Nephron (organoid): ENCODE measurements at regions not wholly inside any gene's neighbourhood (a gene's known extent, or its start where the extent isn't known, plus 50 kb on each side); places are given as distances from the start of the nearest gene placed in this dataset.

Source experiments
- H3K27ac Mint-ChIP-seq, 3 experiments: 2 replicates each; pipeline ENCODE4 v1.8.0; 2020; ENCODE audit warnings: mixed read lengths in 3 of 3, mild to moderate bottlenecking in 2 of 3, moderate library complexity in 1 of 3
- H3K27me3 Mint-ChIP-seq: 2 replicates; pipeline ENCODE4 v1.8.0; 2021; ENCODE audit warnings: low read depth, mild to moderate bottlenecking, moderate library complexity, mixed read lengths
- H3K36me3 Mint-ChIP-seq: 2 replicates; pipeline ENCODE4 v1.8.0; 2020; ENCODE audit warnings: low read depth, mixed read lengths
- H3K4me1 Mint-ChIP-seq: 2 replicates; pipeline ENCODE4 v1.8.0; 2020; ENCODE audit warnings: mixed read lengths
- H3K4me3 Mint-ChIP-seq, 3 experiments: 2 replicates each; pipeline ENCODE4 v1.8.0; 2020; ENCODE audit warnings: mild to moderate bottlenecking in 3 of 3, mixed read lengths in 3 of 3, moderate library complexity in 2 of 3
- H3K9me3 Mint-ChIP-seq: 2 replicates; pipeline ENCODE4 v1.8.0; 2020; ENCODE audit warnings: mixed read lengths
- TF ChIP-seq, protein P1 (sequence below), 3 experiments: fragments of 200-600 bp; sonication (generic); IDR thresholded peaks; one replicate each; pipeline ENCODE4 v1.5.0; 2021; ENCODE audit warnings: antibody characterized with exemption in 3 of 3; ENCODE audit not compliant: unreplicated experiment in 3 of 3

DNA sequence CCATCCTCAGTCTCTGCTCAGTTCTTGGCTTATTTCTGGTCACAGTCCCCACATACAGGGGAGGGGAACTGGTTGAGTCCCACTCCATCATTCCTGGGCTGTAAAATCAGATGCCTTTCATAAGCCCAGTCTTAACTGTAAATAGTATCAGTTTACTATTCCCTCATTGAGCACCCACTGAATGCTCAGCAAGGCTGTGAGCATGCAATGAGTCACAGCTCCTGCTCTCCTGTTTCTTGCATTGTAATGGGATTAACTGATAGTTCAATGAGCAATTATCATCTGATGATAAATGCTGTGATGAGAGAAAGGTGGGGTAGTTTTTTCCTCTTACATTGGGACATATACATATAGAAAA lies 113.6 kb upstream of the TPM1 start:
- H3K4me1 Mint-ChIP-seq: peaks cover 16% of the 10 kb centered on the region
- TF ChIP-seq, protein P1, sequence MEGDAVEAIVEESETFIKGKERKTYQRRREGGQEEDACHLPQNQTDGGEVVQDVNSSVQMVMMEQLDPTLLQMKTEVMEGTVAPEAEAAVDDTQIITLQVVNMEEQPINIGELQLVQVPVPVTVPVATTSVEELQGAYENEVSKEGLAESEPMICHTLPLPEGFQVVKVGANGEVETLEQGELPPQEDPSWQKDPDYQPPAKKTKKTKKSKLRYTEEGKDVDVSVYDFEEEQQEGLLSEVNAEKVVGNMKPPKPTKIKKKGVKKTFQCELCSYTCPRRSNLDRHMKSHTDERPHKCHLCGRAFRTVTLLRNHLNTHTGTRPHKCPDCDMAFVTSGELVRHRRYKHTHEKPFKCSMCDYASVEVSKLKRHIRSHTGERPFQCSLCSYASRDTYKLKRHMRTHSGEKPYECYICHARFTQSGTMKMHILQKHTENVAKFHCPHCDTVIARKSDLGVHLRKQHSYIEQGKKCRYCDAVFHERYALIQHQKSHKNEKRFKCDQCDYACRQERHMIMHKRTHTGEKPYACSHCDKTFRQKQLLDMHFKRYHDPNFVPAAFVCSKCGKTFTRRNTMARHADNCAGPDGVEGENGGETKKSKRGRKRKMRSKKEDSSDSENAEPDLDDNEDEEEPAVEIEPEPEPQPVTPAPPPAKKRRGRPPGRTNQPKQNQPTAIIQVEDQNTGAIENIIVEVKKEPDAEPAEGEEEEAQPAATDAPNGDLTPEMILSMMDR (IDR thresholded peaks at IDR 0.05; ENCODE audit: unreplicated experiment in 3 of 3): no peak
- H3K4me3 Mint-ChIP-seq: no peak overlapping the region
- no peaks in the 10 kb centered on the region for H3K9me3 Mint-ChIP-seq
- H3K27me3 Mint-ChIP-seq: peaks cover under 1% of the 10 kb centered on the region
- peak overlapping the region in 1 of 3 experiments; percentile 6 for H3K27ac Mint-ChIP-seq
- no peaks in the 10 kb centered on the region for H3K36me3 Mint-ChIP-seq

DNA sequence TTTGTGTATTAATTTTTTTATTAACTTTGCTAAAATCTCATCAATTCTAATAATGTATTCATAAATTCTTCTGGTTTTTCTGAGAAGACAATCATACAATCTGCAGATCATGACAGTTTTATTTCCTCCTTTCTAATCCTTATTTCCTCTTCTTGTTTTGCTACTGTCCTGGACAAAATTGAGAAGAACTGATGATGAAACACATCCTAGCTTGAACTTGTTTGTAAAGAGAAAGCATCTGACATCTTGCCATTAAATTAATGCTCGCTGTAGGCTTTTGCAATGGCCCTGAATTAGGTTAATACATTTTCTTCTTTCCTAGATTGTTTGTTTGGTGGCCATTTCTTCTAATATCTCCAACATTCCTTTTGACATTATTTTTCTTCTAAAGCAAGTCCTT lies 110.9 kb upstream of the TPM1 start:
- peaks cover 21% of the 10 kb centered on the region for H3K4me1 Mint-ChIP-seq
- TF ChIP-seq, protein P1 (IDR thresholded peaks at IDR 0.05; ENCODE audit: unreplicated experiment in 3 of 3): no peak
- H3K4me3 Mint-ChIP-seq: no peak overlapping the region
- no peaks in the 10 kb centered on the region for H3K36me3 Mint-ChIP-seq
- H3K9me3 Mint-ChIP-seq: no peaks in the 10 kb centered on the region
- no peak overlapping the region for H3K27ac Mint-ChIP-seq
- peaks cover 6% of the 10 kb centered on the region for H3K27me3 Mint-ChIP-seq

DNA sequence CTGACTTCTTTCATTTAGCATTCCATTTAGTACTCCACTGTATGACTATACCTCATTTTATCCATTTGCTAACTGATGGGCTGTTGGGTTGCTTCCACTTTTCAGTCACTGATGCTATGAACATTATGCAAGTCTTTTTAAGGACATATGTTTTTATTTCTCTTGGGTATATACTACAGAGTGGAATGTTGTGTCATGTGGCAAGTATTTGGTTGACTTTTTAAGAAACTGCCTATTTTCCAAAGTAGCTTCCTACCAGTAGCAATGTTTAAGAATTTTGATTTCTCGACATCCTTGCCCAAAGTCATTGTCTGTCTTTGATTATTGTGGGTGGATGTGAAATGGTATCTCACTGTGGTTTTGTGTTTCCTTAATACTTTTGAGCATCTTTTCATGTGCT lies 110.1 kb upstream of the TPM1 start:
- TF ChIP-seq, protein P1 (IDR thresholded peaks at IDR 0.05; ENCODE audit: unreplicated experiment in 3 of 3): no peak
- H3K9me3 Mint-ChIP-seq: no peaks in the 10 kb centered on the region
- peaks cover 6% of the 10 kb centered on the region for H3K27me3 Mint-ChIP-seq
- H3K27ac Mint-ChIP-seq: no peak overlapping the region
- peaks cover 21% of the 10 kb centered on the region for H3K4me1 Mint-ChIP-seq
- no peaks in the 10 kb centered on the region for H3K36me3 Mint-ChIP-seq
- H3K4me3 Mint-ChIP-seq: no peak overlapping the region

DNA sequence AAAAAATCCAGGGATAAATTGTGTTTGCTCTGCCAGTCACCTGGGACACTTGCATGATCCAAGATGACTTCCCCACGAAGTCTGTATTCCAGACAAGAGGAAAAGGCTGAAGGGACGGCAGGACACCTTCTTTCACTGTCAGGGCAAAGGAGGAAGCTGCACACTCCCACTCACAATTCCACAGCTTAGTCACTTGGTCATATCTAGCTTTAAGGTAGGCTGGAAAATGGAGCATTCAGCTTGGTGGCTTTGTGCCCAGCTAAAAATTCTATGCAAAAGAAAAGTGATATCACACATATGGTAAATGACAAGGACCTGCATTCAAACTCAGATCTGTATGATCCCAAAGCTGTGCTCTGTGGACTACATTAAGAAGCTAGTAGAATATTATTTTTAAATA lies 109.2 kb upstream of the TPM1 start:
- Mint-ChIP-seq H3K4me3 (no peak overlapping the region), H3K4me1 (peaks cover 15% of the 10 kb centered on the region), H3K27me3 (peaks cover 6% of the 10 kb centered on the region), H3K9me3 (no peaks in the 10 kb centered on the region), H3K36me3 (no peaks in the 10 kb centered on the region), H3K27ac (no peak overlapping the region)
- TF ChIP-seq, protein P1 (IDR thresholded peaks at IDR 0.05; ENCODE audit: unreplicated experiment in 3 of 3): no peak

DNA sequence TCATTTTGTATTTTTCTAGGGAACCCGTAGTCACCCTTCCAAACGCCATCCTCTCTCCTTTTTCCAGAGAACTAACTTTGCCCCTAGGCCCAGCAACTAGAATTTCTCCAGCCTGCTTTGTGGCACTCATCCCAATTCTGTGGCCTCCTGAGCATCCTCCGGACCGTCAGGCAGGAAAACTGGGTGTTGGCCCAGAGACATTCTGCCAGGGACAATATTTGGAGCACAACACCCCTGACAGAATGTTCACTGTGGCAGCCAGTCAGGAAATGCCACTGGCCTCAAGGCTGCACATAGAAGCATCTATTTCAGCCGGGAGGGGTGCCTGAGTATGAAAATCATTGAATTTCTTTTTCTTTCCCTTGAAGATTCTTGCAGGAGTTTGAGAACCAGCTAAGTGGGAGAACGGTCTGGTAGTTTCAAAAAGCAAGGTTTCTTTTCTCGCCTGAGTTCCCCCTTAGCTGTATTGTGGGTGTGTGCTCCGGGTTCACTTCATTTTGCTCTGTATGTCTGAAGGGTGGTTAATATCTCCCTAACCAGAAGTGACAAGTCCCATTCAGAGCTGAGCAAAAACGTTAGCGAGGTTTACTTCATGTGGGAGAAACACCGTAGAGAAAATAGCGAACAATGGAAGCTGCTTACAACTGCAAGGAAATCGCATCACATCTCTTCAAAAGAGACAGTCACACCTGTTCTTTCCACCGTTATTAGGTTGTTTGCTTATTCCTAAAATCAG lies 108.1 kb upstream of the TPM1 start:
- Mint-ChIP-seq H3K27ac (peak overlapping the region in 1 of 3 experiments; percentile 57), H3K4me3 (no peak overlapping the region), H3K36me3 (no peaks in the 10 kb centered on the region), H3K9me3 (no peaks in the 10 kb centered on the region), H3K27me3 (peaks cover 6% of the 10 kb centered on the region), H3K4me1 (peaks cover 5% of the 10 kb centered on the region)
- TF ChIP-seq, protein P1 (IDR thresholded peaks at IDR 0.05; ENCODE audit: unreplicated experiment in 3 of 3): no peak
